RCC 7860 (cell line): ENCODE measurements at regions not wholly inside any gene's neighbourhood (a gene's known extent, or its start where the extent isn't known, plus 50 kb on each side); places are given as distances from the start of the nearest gene placed in this dataset.
"Not testable (repeated sequence)": the region's sequence is repeated elsewhere in the genome, so short reads cannot be mapped to it uniquely, and the experiment has no call there.

Experiments
- DNase-seq: peaks from one replicate; pipeline ENCODE4 v3.0.0-alpha.2; 2015; ENCODE audit warnings: low spot score
- FAIRE-seq: peaks from 2 replicates; lab custom pipeline; 2012; peaks lifted over from hg19 to GRCh38; lab: Jason Lieb, UNC

DNA sequence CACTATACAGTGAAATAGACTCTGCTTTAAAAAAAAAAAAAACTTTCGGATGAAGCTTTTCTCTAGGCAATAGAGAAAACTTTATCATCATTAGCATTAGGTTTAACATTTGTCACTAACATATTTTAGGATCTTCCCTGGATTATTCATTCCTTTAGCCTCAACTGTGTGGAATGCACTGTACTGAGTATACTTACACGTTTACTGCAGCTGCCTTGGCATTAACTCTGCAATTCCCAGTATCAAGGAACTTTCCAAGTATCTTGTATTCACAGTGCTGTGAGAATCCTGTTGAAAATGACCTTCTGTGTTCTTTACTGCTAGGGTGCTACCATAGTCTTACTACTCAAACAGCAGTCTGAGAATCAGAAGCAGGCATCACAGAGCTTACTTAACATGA, 328.2 kb upstream of the COL3A1 start:
- no peak for DNase-seq
- FAIRE-seq, result no peak

DNA sequence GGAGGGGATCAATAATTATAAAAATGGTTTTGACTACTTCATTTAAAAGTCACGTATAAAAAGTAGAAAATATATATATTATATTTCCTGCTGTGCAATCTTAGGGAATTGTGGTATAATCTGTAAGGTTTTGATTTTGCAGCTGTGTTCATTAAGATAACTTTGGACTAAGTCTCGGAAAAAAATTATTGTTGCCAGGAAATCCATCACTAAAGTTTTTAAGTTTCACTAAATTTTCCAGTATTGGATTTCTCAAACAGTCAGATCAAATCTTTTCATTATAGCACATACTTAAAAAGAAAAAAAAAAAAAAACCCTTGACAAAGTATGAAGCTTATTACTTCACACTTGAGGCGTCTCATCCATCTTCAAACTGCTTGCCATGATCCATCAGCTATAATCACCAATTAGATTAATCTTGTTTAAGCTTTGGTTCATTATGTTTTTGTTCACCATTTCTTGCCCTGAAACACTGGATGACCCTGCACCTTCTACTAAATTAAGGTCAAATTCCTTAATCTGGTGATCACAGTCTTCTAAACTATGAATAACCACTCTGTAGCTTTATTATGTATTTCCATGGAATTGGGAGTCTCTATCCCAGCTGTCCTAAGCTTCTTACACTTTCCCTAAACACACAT, 326.6 kb upstream of the COL3A1 start:
- DNase-seq (no peak), FAIRE-seq (no peak)

DNA sequence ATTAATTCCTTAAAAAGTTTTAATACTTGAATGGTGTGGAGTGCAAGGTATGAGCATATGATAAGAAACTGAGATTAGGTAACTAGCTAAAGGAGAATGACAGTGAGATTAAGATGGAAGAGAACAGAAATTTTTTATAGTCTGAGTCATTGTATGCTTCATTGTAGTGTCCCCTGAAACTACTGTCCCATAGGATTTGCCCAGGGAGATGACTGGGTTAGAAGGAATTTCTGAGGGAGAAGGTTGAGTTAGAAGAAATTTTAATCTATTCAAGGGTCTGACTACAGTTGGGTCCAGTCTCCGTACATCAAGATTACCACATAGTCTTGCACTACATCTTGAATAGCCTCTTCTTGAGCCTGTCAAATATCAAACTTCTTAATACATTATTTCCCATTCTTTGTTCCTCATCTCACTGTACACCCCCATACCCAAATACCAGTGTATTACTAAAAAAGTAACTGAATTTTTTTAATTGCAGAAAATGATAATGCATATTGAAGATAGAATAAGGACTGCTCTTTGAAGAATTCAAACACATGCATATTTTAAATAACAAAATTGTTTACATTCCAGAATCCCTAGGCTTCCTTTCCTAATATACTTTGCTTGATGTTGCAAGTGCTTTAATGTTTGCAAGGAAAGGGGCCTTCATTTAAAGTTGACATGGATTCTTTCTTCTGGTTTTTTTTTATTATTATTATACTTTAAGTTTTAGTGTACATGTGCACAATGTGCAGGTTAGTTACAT, 314.3 kb upstream of the COL3A1 start:
- FAIRE-seq (peak; percentile 84), DNase-seq (peak; percentile 80)

DNA sequence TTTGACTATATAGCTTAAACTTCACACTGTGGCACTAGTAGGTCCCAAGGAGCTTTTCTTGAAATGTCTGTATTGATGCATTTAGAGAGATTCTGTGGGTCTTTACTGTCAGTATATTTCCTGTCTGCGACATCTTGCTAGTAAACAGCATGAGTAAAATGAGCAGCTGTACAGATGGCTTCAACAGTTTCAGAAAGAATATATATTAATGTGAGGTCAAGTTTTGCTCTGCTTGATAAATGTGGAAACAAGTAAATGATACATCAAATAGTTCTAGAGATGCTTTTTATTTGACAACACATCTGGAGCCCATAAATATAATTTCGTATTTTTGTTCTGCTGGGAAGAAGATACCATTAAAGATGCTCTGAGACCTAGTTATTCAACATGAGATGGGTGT, 310.9 kb upstream of the COL3A1 start:
- no peak for DNase-seq
- no peak for FAIRE-seq

DNA sequence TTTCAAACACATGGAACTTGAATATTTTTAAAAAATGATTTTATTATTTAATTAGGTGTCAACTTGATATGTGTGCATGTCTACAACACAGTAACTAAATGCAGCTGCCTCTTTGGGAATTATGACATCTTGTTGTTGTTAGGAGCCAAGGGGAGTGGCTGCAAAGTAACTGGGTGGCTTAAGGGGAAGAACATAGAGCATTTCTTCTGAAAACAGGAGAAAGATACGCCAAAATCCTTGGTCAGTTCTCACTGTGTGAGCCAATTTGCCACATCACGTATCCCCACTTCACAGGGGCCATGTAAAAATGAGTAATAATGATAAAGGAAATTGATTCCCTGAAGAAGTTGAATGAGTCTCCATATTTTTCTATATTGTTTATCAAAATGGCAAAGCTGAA, 309.8 kb upstream of the COL3A1 start:
- no peak for DNase-seq
- FAIRE-seq, result no peak

DNA sequence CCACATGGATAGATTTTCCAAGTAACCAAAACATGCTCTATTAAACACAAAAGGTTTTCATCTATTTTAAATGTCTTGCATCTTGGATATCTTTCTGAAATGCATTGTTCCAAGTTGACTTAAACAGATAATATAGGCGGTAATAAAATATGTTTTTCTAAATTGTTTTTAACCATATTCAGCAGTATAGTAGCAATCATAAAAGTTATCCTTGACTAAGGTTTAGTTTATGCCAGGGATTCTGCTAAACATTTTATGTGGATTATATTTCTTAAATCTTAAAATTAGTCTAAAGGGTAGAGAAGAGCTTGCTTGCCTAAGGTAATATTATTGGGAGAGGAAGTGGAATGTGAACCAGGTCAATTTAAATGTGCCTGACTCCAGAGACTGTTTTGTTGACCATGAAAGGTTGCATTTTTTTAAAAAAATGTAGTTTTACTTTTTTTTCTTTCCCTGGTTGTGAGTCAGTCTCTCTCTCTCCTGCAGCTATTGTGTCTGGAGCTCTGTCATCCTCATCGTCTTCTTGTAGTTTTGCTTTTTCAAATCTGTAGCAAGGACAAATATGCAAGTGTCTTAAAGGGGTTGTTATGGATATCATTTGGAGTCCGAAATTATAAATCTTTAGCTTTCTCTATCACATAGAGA, 309.1 kb upstream of the COL3A1 start:
- DNase-seq, result no peak
- FAIRE-seq, result no peak

DNA sequence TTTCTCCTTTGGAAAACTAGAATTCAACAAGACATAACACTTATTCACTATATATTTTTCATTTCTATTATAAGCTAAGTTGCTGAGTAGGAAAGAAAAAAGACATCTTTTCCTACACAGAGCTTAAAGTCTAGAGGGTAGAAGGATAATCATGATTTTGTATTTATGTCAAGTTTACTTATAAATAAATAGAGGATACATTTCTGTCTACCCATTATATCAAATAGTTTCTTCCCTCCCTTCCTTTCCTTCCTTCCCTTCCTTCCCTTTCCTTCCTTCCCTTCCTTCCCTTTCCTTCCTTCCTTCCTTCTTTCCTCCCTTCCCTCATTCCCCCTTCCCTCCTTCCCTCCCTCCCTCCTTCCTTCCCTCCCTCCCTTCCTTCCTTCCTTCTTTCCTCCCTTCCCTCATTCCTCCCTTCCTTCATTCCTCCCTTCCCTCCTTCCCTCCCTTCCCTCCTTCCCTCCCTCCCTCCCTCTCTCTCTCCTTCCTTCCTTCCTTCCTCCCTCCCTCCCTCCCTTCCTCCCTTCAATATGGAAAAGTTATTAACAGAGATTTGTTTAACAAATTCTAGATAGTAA, 308.4 kb upstream of the COL3A1 start:
- FAIRE-seq (no peak), DNase-seq (no peak)

DNA sequence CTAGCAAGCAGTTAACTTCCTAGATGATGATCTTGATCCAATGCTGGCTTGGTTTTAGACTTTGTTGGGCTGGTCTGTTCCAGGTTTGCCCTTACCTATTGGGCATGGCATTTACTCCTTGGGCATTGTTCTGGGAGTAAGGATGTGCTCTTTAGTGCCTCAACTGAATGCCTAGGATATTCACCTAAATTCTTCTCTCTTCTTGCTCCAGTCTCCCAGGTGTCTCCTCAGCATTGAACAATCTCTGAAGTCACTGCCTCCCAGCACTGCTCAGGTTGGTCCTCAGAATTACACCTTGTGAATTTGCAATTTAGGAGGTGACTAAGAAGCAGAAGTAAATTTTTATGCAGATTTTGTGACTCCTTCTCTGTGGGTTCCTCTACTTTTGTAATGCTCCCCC, 307.7 kb upstream of the COL3A1 start:
- DNase-seq (no peak), FAIRE-seq (no peak)

DNA sequence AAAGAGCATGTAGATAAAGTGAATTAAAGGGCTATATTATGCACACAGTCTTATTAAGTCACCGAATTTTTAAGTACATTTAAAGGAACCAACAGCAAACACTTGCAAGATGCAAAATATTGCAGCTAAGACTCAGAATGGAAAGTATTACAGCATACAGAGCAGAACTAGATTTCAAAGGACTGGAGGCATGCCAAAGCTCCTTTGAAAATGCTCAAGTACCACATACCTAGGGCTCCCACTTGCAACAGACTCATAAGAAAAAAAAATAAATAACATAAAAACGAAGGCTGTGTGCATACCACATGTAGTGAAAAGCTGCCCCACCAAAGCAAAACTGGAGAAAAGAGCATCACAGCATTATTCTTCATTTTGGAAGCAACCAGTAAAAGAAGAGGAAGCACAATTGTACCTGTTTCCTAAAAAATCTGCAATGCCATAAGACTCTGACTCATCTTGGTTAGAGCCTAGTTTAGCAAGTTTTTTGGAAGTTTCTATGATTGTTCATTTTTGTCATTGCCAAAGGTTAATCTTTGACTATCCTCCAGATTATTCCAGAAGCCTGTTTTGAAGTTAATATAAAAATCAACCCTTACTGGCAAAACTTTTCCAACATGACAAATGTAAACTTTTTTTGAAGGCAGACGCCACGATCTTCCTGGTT, 306.0 kb upstream of the COL3A1 start:
- FAIRE-seq (peak; percentile 8), DNase-seq (no peak)

DNA sequence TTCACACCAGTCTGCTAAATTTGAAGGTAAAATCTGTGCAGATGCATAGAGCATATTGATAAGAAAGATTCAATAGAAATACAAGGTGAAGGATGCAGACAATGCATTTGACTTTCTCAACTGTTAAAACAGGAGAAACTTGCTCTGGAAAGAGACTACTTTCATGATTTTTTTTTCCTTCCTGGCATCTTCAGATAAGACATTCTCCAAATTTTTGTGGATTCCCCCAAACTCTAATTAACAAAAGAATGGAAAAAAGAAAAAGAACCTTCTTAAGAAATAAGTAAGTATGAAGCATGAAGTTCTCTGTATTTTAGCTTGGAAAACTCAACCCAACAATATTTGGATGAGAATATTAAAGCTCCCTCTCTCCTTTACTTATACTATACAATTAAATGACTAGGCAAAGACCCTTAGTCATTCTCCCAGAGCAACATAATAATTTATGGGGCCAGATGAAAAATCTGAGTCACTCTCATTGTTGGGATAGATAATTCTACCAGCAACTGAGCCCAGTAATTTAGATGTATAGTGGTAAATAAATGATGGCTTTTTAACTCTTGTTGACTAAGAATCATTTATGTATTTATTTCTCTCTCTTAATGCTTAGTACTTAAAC, 298.7 kb upstream of the COL3A1 start:
- DNase-seq (peak; percentile 13), FAIRE-seq (peak; percentile 80)

DNA sequence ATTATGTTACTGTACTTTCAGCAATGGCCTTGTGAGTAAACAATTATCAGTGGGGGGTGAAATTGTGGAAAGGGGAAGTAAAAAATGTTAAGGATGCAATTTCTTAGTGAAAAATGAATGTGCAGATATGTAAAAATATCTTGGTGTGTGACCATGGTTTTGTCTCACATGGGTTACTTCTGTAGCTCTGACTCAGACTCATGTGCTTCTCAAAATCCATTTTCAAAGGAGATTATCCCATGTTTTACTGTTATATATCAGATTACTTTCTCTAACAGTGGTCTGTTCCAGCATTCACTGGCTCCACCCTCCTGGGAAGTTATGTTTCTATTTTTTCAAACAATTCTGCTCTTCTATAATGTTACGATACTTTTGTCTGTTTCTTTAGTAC, 298.2 kb upstream of the COL3A1 start:
- FAIRE-seq (no peak), DNase-seq (no peak)

DNA sequence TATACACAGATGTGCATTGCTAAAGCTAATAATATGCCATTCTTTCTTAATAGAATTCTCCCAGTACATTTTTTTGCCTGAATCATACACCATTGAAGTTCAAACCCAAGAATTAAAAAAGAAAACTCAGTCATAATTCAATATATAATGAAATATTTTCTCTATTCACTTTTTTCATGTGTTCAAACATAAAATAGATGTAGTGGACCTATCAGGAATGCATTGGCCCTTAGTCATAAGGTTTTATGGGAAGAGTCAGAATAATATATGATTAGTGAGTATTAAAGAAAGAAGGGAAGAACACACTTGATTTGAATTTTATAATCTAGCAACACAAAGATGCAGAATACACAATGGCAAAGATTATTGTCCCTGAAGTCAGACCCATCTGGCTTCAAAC, 297.0 kb upstream of the COL3A1 start:
- DNase-seq (no peak), FAIRE-seq (no peak)

DNA sequence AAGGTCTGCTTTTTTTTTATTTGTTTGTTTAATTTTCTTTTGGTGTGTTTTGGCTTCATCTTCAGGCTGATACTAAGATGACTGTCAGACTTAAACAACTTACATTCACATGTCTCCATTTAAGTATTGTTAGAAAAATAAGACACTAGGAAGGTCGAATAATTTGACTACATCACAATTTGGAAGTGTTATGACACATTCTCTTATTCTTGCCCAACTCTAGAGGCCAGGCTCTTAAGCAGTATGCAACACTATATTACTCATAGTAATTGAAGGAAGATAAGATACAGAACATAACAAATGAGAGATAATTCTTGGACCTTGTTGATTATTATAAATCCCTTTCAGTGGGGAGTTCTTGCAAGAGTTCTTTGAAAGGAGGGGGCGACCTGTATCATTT, 295.3 kb upstream of the COL3A1 start:
- DNase-seq (no peak), FAIRE-seq (no peak)

DNA sequence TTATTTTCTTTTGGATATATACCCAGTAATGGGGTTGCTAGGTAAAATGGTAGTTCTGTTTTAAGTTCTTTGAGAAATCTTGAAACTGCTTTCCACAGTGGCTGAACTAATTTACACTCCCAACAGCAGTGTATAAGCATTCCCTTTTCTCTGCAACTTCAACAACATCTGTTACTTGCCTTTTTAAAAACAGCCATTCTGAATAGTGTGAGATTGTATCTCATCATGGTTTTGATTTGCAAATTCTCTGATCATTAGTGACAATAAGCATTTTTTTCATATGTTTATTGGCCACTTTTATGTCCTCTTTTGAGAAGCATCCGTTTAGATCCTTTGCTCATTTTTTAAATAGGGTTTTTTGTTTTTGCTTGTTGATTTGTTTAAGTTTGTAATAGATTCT, 291.3 kb upstream of the COL3A1 start:
- no peak for FAIRE-seq
- DNase-seq, result no peak

DNA sequence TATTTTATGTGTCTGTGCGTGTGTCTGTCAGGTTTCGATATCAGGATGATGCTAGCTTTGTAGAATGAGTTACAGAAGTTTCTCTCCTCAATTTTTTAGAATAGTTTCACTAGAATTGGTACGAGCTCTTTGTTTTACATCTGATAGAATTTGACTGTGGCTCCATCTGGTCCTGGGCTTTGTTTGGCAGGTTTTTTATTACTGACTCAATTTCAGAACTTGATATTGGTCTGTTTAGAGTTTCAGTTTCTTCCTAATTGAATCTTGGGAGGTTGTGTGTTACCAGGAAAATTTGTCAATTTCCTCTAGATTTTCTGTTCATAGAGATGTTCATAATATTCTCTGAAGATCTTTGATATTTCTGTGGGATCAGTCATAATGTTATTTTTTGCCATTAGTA, 289.4 kb upstream of the COL3A1 start:
- DNase-seq (no peak), FAIRE-seq (no peak)

DNA sequence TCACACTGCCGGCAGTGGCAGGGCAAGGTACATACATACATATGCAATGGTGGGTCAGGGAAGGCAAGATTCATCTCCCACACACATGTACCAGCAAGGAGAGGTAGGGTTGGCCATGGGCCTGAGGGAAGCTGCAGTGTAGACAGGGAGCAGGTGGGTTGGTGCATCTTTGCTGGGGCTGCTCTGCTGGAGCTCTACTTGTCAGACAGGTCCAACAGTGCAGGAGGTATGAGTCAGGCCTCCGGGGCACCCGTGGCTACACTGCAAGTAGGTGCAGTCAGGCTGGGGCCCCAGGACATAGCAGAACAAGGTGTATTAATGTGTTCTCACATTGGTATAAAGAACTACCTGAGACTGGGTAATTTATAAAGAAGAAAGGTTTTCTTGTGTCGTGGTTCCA, 281.1 kb upstream of the COL3A1 start:
- FAIRE-seq (no peak), DNase-seq (no peak)

DNA sequence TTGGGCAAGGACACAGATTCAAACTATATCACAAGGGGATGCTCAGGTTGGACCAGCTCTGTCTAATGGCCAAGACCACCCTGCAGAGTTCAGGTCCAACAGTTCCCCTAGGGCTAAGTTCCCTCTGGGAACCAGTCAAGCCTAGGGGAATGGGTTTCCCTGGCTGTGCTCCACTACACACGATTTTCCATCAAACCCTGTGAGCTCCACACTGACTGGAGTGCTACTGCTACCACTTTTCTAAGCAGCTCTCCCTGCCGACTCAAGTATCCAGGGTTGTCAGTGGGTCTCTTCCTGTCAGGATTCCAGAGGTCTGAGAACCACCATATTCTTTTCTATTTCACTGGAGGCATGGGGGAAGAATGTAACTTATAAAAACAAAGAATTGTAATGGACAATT, 280.4 kb upstream of the COL3A1 start:
- FAIRE-seq (no peak), DNase-seq (no peak)

DNA sequence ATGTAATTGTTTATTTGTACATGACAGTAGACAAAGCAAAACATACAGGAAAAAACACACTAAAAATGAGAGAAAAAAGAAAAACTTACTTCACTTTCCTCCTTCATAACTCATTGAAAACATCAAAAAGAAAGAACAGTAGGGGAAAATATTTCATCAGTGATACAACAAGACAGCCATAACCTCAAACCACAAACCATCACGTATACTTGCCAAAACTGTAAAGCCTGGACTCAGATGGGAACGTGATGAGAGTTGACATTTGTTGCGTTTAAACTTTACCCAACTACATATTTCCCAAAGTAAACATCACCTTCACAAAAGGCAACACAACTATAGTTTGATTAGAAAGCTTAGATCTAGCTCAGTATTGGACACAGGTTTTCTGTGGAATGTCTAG, 278.2 kb upstream of the COL3A1 start:
- peak; percentile 43 for DNase-seq
- peak; percentile 89 for FAIRE-seq

DNA sequence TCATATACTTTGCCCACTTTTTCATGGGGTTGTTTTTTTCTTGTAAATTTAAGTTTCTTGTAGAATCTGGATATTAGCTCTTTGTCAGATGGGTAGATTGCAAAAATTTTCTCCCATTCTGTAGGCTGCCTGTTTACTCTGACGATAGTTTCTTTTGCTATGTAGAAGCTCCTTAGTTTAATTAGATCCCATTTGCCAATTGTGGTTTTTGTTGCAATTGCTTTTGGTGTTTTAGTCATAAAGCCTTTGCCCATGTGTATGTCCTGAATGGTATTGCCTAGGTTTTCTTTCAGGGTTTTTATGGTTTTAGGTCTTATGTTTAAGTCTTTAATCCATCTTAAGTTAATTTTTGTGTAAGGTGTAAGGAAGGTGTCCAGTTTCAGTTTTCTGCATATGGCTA, 276.0 kb upstream of the COL3A1 start:
- not testable (repeated sequence) for FAIRE-seq, DNase-seq

DNA sequence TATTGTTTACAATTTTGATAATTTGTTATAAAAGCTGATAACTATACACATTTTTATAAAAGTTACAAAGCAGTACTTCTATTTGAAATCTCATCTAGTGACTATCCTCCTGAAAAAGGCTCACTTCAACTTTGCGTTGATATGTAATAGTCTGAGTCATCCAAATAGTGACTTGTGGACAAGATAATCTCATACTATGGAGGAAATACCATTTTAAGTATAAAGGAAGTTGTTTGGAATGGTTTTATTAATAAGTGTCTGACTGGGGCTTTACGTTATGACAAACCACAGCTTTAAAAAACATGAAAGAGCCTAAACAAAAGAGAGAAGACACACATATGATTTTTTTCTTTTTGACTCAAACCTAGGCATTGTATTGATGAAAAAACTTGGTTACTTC, 272.3 kb upstream of the COL3A1 start:
- DNase-seq (peak; percentile 20), FAIRE-seq (peak; percentile 64)

DNA sequence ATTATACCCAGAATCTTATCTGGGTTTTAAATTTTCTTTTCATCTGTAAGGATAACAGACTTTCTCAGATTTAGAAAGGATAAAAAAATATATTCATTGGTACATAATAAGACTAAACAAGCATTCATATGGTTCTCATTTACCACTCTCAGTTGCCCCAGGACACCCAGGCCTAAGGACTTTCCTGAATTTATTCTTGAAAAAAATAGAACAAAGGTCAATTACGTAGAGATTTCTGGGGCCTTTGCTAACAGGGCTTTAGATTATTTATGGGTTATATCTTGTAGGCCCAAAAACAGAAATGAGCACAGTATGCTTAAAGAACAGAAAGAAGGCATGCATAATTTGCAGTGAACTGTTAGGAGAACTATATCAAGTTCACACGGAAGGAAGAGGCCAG, 269.0 kb upstream of the COL3A1 start:
- DNase-seq, result no peak
- no peak for FAIRE-seq
